ENCODE measurements at regions not wholly inside any gene's neighbourhood (a gene's known extent, or its start where the extent isn't known, plus 50 kb on each side); places are given as distances from the start of the nearest gene placed in this dataset.

GRCh38 chr10:3999642-4000041 lies 214.6 kb upstream of the KLF6 start:
- Histone ChIP-seq H3K36me3 (ENCODE audit: control insufficient read depth, insufficient read depth, low read length) (no peaks in the 10 kb centered on the region), H3K4me3 (ENCODE audit: low read length) (no peak overlapping the region), H3K27me3 (ENCODE audit: control insufficient read depth, insufficient read depth, low read length) (no peaks in the 10 kb centered on the region), H3K9me3 (ENCODE audit: control insufficient read depth, insufficient read depth, low read length) (no peaks in the 10 kb centered on the region), H3K27ac (ENCODE audit: low read length) (no peak overlapping the region), H3K4me1 (ENCODE audit: control insufficient read depth, insufficient read depth, low read length) (no peaks in the 10 kb centered on the region)
- WGBS (ENCODE audit: insufficient coverage) = no CpG with 5 or more reads among the region's 2 CpGs
- no peak for ATAC-seq
- intact Hi-C loops (cut with micrococcal nuclease) = no loop called here
- H3K9me3 Mint-ChIP-seq = peaks cover 0 to 6% of the 10 kb centered on the region in 2 donors
- no peaks in the 10 kb centered on the region for H3K36me3 Mint-ChIP-seq
- H3K27ac Mint-ChIP-seq = no peak overlapping the region
- no peak for DNase-seq
- peaks cover 0 to 1% of the 10 kb centered on the region in 2 donors for H3K4me1 Mint-ChIP-seq
- TF ChIP-seq, protein P1, sequence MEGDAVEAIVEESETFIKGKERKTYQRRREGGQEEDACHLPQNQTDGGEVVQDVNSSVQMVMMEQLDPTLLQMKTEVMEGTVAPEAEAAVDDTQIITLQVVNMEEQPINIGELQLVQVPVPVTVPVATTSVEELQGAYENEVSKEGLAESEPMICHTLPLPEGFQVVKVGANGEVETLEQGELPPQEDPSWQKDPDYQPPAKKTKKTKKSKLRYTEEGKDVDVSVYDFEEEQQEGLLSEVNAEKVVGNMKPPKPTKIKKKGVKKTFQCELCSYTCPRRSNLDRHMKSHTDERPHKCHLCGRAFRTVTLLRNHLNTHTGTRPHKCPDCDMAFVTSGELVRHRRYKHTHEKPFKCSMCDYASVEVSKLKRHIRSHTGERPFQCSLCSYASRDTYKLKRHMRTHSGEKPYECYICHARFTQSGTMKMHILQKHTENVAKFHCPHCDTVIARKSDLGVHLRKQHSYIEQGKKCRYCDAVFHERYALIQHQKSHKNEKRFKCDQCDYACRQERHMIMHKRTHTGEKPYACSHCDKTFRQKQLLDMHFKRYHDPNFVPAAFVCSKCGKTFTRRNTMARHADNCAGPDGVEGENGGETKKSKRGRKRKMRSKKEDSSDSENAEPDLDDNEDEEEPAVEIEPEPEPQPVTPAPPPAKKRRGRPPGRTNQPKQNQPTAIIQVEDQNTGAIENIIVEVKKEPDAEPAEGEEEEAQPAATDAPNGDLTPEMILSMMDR (IDR thresholded peaks at IDR 0.05) = no peak
- H3K4me3 Mint-ChIP-seq = no peak overlapping the region
- H3K27me3 Mint-ChIP-seq (ENCODE audit: low read depth in 2 of 2) = peaks cover 0 to 6% of the 10 kb centered on the region in 2 donors

DNA sequence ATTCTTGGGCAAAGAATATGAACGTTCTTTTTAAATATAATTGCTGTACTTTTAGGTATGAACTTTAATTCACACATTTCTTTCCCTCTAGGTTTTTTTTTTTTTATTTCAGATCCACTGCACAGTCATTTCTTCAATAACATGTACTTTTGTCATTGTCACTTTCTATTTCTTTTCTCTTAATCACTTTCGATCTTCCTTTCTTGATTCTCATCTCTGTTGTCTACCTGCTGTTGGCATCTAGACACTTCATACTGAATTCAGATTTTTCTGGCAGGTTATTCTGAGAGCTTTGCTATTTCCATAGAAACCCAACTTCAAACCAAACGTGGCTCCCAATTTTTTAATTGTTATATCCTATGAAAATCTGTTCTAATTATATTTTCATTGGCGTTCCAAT lies 211.7 kb upstream of the KLF6 start:
- TF ChIP-seq, protein P1 (IDR thresholded peaks at IDR 0.05) = no peak
- intact Hi-C loops (cut with micrococcal nuclease) = no loop called here

DNA sequence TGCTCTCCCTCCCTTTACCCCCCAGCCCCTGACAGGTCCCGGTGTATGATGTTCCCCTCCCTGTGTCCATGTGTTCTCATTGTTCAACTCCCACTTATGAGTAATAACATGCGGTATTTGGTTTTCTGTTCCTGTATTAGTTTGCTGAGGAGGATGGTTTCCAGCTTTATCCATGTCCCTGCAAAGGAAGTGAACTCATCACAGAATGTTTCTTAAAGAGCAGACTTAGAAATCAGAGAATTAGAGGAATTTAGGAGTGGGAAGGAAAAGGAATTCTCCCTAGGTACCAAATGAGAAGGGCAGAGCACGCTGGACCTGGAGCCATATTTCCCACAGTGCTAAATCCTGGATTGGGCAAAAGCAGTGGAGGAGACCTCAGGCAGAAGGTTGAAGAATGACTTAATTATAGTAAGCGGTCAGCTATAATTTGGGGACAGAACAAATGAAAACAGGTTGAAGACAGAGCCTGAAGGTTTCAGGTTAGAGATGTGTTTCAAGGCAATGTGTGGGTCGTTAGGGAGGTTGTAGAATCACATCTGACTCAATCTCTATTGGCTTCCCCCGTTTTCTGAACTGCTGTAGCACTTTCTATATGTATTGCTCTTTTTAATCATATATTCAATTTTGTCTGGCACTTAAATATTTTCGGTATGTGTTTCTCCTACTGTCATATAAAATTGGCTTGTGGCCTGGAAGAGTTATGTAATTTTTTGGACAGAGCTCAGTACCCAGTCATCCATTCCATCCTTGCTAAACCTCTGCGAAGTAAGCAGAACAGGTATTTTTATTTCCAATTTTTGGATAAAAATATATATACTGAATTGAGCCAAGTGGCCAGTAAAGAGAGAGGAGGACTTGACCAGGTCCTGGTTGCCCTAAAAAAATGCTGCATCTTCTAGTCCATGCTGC lies 210.5 kb upstream of the KLF6 start:
- H3K4me1 Mint-ChIP-seq = peaks cover 0 to 7% of the 10 kb centered on the region in 2 donors
- DNase-seq (no peak), ATAC-seq (no peak)
- H3K27ac Mint-ChIP-seq = no peak overlapping the region
- Histone ChIP-seq H3K27ac (ENCODE audit: low read length) (no peak overlapping the region), H3K27me3 (ENCODE audit: control insufficient read depth, insufficient read depth, low read length) (no peaks in the 10 kb centered on the region), H3K9me3 (ENCODE audit: control insufficient read depth, insufficient read depth, low read length) (no peaks in the 10 kb centered on the region), H3K4me3 (ENCODE audit: low read length) (no peak overlapping the region), H3K4me1 (ENCODE audit: control insufficient read depth, insufficient read depth, low read length) (no peaks in the 10 kb centered on the region), H3K36me3 (ENCODE audit: control insufficient read depth, insufficient read depth, low read length) (no peaks in the 10 kb centered on the region)
- H3K9me3 Mint-ChIP-seq = peaks cover 0 to 6% of the 10 kb centered on the region in 2 donors
- intact Hi-C loops (cut with micrococcal nuclease) = no loop called here
- H3K4me3 Mint-ChIP-seq = no peak overlapping the region
- TF ChIP-seq, protein P1 (IDR thresholded peaks at IDR 0.05) = no peak
- 72% methylated on average over 5 of the region's 8 CpGs for WGBS (ENCODE audit: insufficient coverage)
- H3K36me3 Mint-ChIP-seq = no peaks in the 10 kb centered on the region
- no peaks in the 10 kb centered on the region for H3K27me3 Mint-ChIP-seq (ENCODE audit: low read depth in 2 of 2)

More for the DNA sequence above, 211.7 kb upstream of the KLF6 start:
- DNase-seq (no peak), ATAC-seq (no peak)
- no peaks in the 10 kb centered on the region for H3K36me3 Mint-ChIP-seq
- no peaks in the 10 kb centered on the region for H3K9me3 ChIP-seq (ENCODE audit: control insufficient read depth, insufficient read depth, low read length)
- H3K4me3 Mint-ChIP-seq = no peak overlapping the region
- peaks cover 0 to 6% of the 10 kb centered on the region in 2 donors for H3K27me3 Mint-ChIP-seq (ENCODE audit: low read depth in 2 of 2)
- no peak overlapping the region for H3K27ac Mint-ChIP-seq
- H3K36me3 ChIP-seq (ENCODE audit: control insufficient read depth, insufficient read depth, low read length) = no peaks in the 10 kb centered on the region
- H3K27me3 ChIP-seq (ENCODE audit: control insufficient read depth, insufficient read depth, low read length) = no peaks in the 10 kb centered on the region
- peaks cover 0 to 7% of the 10 kb centered on the region in 2 donors for H3K4me1 Mint-ChIP-seq
- H3K4me1 ChIP-seq (ENCODE audit: control insufficient read depth, insufficient read depth, low read length) = no peaks in the 10 kb centered on the region
- no peak overlapping the region for H3K27ac ChIP-seq (ENCODE audit: low read length)
- H3K9me3 Mint-ChIP-seq = peaks cover 0 to 6% of the 10 kb centered on the region in 2 donors
- WGBS (ENCODE audit: insufficient coverage) = 84% methylated on average over 2 of the region's 4 CpGs
- no peak overlapping the region for H3K4me3 ChIP-seq (ENCODE audit: low read length)

Data from natural killer cell (primary cell).